ENCODE measurements at regions not wholly inside any gene's neighbourhood (a gene's known extent, or its start where the extent isn't known, plus 50 kb on each side); places are given as distances from the start of the nearest gene placed in this dataset.
A peak's percentile ranks its signal among the peaks of the same experiment; 100 is the strongest.

- no peak for TF ChIP-seq CREB1 (IDR thresholded peaks at IDR 0.05)
- TF ChIP-seq CREB1 (CRISPR knock-in tag; IDR thresholded peaks at IDR 0.05), result 0 out of 2 replicates have a peak, but pooled peaks have one; percentile 30
- TF ChIP-seq, protein P1, sequence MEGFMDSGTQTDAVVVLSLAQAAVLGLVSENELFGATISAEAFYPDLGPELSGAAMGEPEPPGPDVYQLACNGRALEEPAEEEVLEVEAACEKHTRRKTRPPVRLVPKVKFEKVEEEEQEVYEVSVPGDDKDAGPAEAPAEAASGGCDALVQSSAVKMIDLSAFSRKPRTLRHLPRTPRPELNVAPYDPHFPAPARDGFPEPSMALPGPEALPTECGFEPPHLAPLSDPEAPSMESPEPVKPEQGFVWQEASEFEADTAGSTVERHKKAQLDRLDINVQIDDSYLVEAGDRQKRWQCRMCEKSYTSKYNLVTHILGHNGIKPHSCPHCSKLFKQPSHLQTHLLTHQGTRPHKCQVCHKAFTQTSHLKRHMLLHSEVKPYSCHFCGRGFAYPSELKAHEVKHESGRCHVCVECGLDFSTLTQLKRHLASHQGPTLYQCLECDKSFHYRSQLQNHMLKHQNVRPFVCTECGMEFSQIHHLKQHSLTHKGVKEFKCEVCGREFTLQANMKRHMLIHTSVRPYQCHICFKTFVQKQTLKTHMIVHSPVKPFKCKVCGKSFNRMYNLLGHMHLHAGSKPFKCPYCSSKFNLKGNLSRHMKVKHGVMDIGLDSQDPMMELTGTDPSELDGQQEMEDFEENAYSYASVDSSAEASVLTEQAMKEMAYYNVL (CRISPR knock-in tag; IDR thresholded peaks at IDR 0.05; ENCODE audit: borderline replicate concordance), result no peak
- TF ChIP-seq ETV6 (CRISPR knock-in tag; conservative IDR thresholded peaks at IDR 0.05), result no peak
- TF ChIP-seq RBM22 (optimal IDR thresholded peaks at IDR 0.05; ENCODE audit: low read length), result no peak
- TF ChIP-seq RXRB (CRISPR knock-in tag; IDR thresholded peaks at IDR 0.05; ENCODE audit: borderline replicate concordance), result no peak
- no peak for TF ChIP-seq ZNF563 (CRISPR knock-in tag; IDR thresholded peaks at IDR 0.05)
- TF ChIP-seq ZNF747 (CRISPR knock-in tag; IDR thresholded peaks at IDR 0.05; ENCODE audit: borderline replicate concordance), result no peak
- TF ChIP-seq, protein P2, sequence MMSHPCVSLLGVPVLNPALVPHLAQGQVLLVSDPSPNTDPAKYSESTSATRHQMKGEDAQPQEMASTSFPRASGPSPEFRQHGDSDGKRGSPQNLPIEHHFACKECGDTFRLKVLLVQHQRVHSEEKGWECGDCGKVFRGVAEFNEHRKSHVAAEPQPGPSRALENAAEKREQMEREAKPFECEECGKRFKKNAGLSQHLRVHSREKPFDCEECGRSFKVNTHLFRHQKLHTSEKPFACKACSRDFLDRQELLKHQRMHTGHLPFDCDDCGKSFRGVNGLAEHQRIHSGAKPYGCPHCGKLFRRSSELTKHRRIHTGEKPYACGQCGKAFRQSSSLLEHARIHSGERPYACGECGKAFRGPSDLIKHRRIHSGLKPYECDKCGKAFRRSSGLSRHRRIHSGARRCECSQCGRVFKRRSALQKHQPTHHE (CRISPR knock-in tag; IDR thresholded peaks at IDR 0.05; ENCODE audit: borderline replicate concordance), result no peak
- TF ChIP-seq FOXP4 (CRISPR knock-in tag; IDR thresholded peaks at IDR 0.05), result peak; percentile 72
- TF ChIP-seq ZNF792 (CRISPR knock-in tag; IDR thresholded peaks at IDR 0.05), result no peak
- no peak for TF ChIP-seq HOXA7 (CRISPR knock-in tag; IDR thresholded peaks at IDR 0.05)
- TF ChIP-seq ZZZ3 (CRISPR knock-in tag; IDR thresholded peaks at IDR 0.05; ENCODE audit: borderline replicate concordance), result no peak
- TF ChIP-seq ZNF615 (CRISPR knock-in tag; IDR thresholded peaks at IDR 0.05; ENCODE audit: borderline replicate concordance), result no peak
- no peak for TF ChIP-seq PCBP2 (optimal IDR thresholded peaks at IDR 0.05; ENCODE audit: low read depth, low read length, poor library complexity, severe bottlenecking)
- TF ChIP-seq, protein P3, sequence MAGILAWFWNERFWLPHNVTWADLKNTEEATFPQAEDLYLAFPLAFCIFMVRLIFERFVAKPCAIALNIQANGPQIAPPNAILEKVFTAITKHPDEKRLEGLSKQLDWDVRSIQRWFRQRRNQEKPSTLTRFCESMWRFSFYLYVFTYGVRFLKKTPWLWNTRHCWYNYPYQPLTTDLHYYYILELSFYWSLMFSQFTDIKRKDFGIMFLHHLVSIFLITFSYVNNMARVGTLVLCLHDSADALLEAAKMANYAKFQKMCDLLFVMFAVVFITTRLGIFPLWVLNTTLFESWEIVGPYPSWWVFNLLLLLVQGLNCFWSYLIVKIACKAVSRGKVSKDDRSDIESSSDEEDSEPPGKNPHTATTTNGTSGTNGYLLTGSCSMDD (CRISPR knock-in tag; IDR thresholded peaks at IDR 0.05), result no peak
- no peak for TF ChIP-seq TBP (CRISPR knock-in tag; IDR thresholded peaks at IDR 0.05)
- TF ChIP-seq FOXC1 (CRISPR knock-in tag; IDR thresholded peaks at IDR 0.05; ENCODE audit: borderline replicate concordance), result no peak
- no peak for TF ChIP-seq RARA (CRISPR knock-in tag; IDR thresholded peaks at IDR 0.05)
- TF ChIP-seq AKNA (CRISPR knock-in tag; IDR thresholded peaks at IDR 0.05; ENCODE audit: borderline replicate concordance), result no peak
Measured at GRCh38 chr4:54473077-54473545, 184.6 kb upstream of the KIT start (continued).
